B cell (primary cell): ENCODE measurements at regions not wholly inside any gene's neighbourhood (a gene's known extent, or its start where the extent isn't known, plus 50 kb on each side); places are given as distances from the start of the nearest gene placed in this dataset.

Experiments used
- ATAC-seq: fragments of 200-7000 bp; cut with Tn5 transposase; one replicate; pipeline ENCODE4 v1.10.0; 2021; ENCODE audit warnings: low read depth, mild to moderate bottlenecking, moderate number of reproducible peaks, moderate library complexity
- CTCF ChIA-PET: fragments of 350-600 bp; sonication (Branson Sonifier 250); formaldehyde crosslinking; loops from one replicate; lab custom pipeline; 2021; ENCODE audit warnings: antibody characterized with exemption, inconsistent platforms; lab: Charles Lee
- POLR2A ChIA-PET: fragments of 350-600 bp; sonication (Branson Sonifier 250); formaldehyde crosslinking; loops from one replicate; lab custom pipeline; 2021; ENCODE audit warnings: antibody characterized with exemption; lab: Charles Lee
- DNase-seq: peaks from one replicate; pipeline ENCODE4 v3.0.0; 2013
- H2AFZ ChIP-seq: 2 replicates; pipeline ENCODE4 v1.6.1; 2012; ENCODE audit warnings: mild to moderate bottlenecking, low read depth, low read length; ENCODE audit not compliant: insufficient read depth, poor library complexity, severe bottlenecking
- H3K27ac ChIP-seq, 2 donors: 1 replicate in 1 of 2; 2 replicates in 1 of 2; pipeline ENCODE4 v1.5.1; 2012 to 2013; ENCODE audit warnings: low read length in 2 of 2, mild to moderate bottlenecking in 2 of 2, moderate library complexity in 1 of 2
- H3K27me3 ChIP-seq, 4 experiments: fragments of 200-600 bp in 1 of 4; sonication (generic) in 1 of 4; replicated peaks in 1 of 4; 1 replicate in 2 of 4; 2 replicates in 2 of 4; pipeline versions ENCODE4 v1.6.1 to v1.7.0; 2013 to 2016; ENCODE audit warnings: low read length in 3 of 4, mild to moderate bottlenecking in 2 of 4, mixed read lengths in 1 of 4, moderate library complexity in 1 of 4; ENCODE audit not compliant: insufficient read depth in 4 of 4, control insufficient read depth in 3 of 4; ENCODE audit errors: control extremely low read depth in 1 of 4
- H3K36me3 ChIP-seq, 2 experiments: replicated peaks in 1 of 2; 1 replicate in 1 of 2; 2 replicates in 1 of 2; pipeline versions ENCODE4 v1.6.1 to v1.7.1; 2013; ENCODE audit warnings: low read length in 1 of 2; ENCODE audit not compliant: insufficient read depth in 2 of 2, control insufficient read depth in 1 of 2; ENCODE audit errors: control extremely low read depth in 1 of 2, extremely low read depth in 1 of 2
- H3K4me1 ChIP-seq, 2 donors: fragments of 200-600 bp in 1 of 2; sonication (generic) in 1 of 2; 1 replicate in 1 of 2; 2 replicates in 1 of 2; pipeline versions ENCODE4 v1.5.1 to v1.6.1; 2013 to 2017; ENCODE audit warnings: low read length in 2 of 2; ENCODE audit not compliant: control insufficient read depth in 2 of 2, insufficient read depth in 2 of 2
- H3K4me2 ChIP-seq: replicated peaks from 2 replicates; pipeline ENCODE3; 2012; ENCODE audit warnings: mild to moderate bottlenecking, low read depth, low read length; ENCODE audit not compliant: poor library complexity, severe bottlenecking
- H3K4me3 ChIP-seq, 5 experiments: fragments of 200-600 bp in 1 of 5; sonication (generic) in 1 of 5; 1 replicate in 3 of 5; 2 replicates in 2 of 5; pipeline versions ENCODE4 v1.5.1 to v1.7.0; 2011 to 2016; ENCODE audit warnings: low read length in 4 of 5, mild to moderate bottlenecking in 4 of 5, low read depth in 2 of 5, control low read depth in 1 of 5, moderate library complexity in 1 of 5; ENCODE audit not compliant: insufficient read depth in 1 of 5; ENCODE audit errors: control extremely low read depth in 1 of 5, extremely low read depth in 1 of 5
- H3K79me2 ChIP-seq: fragments of 200-600 bp; sonication (generic); one replicate; pipeline ENCODE4 v1.6.0; 2016; ENCODE audit warnings: low read length; ENCODE audit not compliant: control insufficient read depth, insufficient read depth
- H3K9ac ChIP-seq: fragments of 200-600 bp; sonication (generic); 2 replicates; pipeline ENCODE4 v1.6.1; 2017; ENCODE audit warnings: mild to moderate bottlenecking, low read length, moderate library complexity
- H3K9me3 ChIP-seq, 3 donors: one replicate each; pipeline versions ENCODE4 v1.6.1 to v1.7.1; 2013; ENCODE audit warnings: low read length in 2 of 3; ENCODE audit not compliant: control insufficient read depth in 2 of 3, insufficient read depth in 1 of 3; ENCODE audit errors: control extremely low read depth in 1 of 3
- H4K20me1 ChIP-seq: 2 replicates; pipeline ENCODE4 v1.6.0; 2012; ENCODE audit warnings: mild to moderate bottlenecking, low read length; ENCODE audit not compliant: insufficient read depth, control insufficient read depth, poor library complexity, severe bottlenecking
- H3K27ac Mint-ChIP-seq: one replicate; pipeline ENCODE4 v1.8.0; 2021; ENCODE audit warnings: mixed read lengths
- H3K27me3 Mint-ChIP-seq: one replicate; pipeline ENCODE4 v1.8.0; 2021; ENCODE audit warnings: mixed read lengths
- H3K4me1 Mint-ChIP-seq: one replicate; pipeline ENCODE4 v1.8.0; 2021; ENCODE audit warnings: mixed read lengths
- H3K4me3 Mint-ChIP-seq: one replicate; pipeline ENCODE4 v1.8.0; 2021; ENCODE audit warnings: mixed read lengths
- H3K9me3 Mint-ChIP-seq: one replicate; pipeline ENCODE4 v1.8.0; 2022; ENCODE audit warnings: mixed read lengths; ENCODE audit not compliant: insufficient read depth
- EZH2 ChIP-seq: IDR thresholded peaks from 2 replicates; pipeline ENCODE4 v1.6.1; 2012; ENCODE audit warnings: borderline replicate concordance, low read depth, mild to moderate bottlenecking, moderate library complexity, low read length; ENCODE audit not compliant: insufficient read depth, poor library complexity, severe bottlenecking
- WGBS: methylation state at CpG from one replicate; pipeline ENCODE4 v1.1.5; 2013; ENCODE audit warnings: missing lambda C conversion rate; ENCODE audit not compliant: insufficient coverage; 5-methylcytosine and 5-hydroxymethylcytosine counted together
- intact Hi-C: fragments of 100-400 bp; cut with micrococcal nuclease; formaldehyde crosslinking; loops from one replicate; pipeline ENCODE4 v1.10.0; 2022
- TF ChIP-seq, protein P1 (sequence below): fragments of 200-600 bp; IDR thresholded peaks from one replicate; pipeline ENCODE4 v1.8.0; 2022; ENCODE audit warnings: antibody characterized with exemption, mild to moderate bottlenecking

DNA sequence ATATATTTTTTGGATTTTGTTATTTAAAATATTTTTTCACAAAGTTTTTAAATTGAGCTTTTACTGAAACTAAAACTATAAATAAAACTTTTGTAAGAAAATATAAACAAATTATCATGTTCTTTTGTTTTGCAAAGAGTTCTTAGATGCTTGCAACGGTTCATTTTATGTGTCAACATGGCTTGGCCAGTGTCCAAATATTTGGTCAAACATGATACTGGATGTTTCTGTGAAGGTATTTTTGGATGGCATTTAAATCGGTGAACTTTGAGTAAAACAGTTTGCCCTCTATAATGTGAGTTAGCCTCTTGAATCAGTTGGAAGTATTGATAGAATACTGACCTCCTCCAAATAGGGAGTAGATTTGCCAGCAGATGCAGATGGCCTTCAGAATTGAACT is 612.6 kb upstream of the NECTIN3 start:
- intact Hi-C loops: no loop called here
- Histone ChIP-seq H3K27ac (no peak overlapping the region), H3K9ac (no peak overlapping the region), H3K4me1 (no peaks in the 10 kb centered on the region), H4K20me1 (no peaks in the 10 kb centered on the region), H3K4me3 (no peak overlapping the region), H3K4me2 (no peak overlapping the region), H3K36me3 (no peaks in the 10 kb centered on the region), H2AFZ (no peak overlapping the region), H3K9me3 (peaks cover 0 to 8% (median 0%) of the 10 kb centered on the region in 3 donors), H3K79me2 (no peaks in the 10 kb centered on the region), H3K27me3 (no peaks in the 10 kb centered on the region)
- Mint-ChIP-seq H3K27ac (no peak overlapping the region), H3K4me3 (no peak overlapping the region), H3K9me3 (no peaks in the 10 kb centered on the region), H3K4me1 (no peaks in the 10 kb centered on the region), H3K27me3 (no peaks in the 10 kb centered on the region)
- TF ChIP-seq, protein P1, sequence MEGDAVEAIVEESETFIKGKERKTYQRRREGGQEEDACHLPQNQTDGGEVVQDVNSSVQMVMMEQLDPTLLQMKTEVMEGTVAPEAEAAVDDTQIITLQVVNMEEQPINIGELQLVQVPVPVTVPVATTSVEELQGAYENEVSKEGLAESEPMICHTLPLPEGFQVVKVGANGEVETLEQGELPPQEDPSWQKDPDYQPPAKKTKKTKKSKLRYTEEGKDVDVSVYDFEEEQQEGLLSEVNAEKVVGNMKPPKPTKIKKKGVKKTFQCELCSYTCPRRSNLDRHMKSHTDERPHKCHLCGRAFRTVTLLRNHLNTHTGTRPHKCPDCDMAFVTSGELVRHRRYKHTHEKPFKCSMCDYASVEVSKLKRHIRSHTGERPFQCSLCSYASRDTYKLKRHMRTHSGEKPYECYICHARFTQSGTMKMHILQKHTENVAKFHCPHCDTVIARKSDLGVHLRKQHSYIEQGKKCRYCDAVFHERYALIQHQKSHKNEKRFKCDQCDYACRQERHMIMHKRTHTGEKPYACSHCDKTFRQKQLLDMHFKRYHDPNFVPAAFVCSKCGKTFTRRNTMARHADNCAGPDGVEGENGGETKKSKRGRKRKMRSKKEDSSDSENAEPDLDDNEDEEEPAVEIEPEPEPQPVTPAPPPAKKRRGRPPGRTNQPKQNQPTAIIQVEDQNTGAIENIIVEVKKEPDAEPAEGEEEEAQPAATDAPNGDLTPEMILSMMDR: no peak
- no peak for TF ChIP-seq EZH2
- WGBS: no CpG with 5 or more reads among the region's 2 CpGs
- no peak for DNase-seq
- no peak for ATAC-seq
- ChIA-PET POLR2A (no interaction called here), CTCF (no interaction called here)

DNA sequence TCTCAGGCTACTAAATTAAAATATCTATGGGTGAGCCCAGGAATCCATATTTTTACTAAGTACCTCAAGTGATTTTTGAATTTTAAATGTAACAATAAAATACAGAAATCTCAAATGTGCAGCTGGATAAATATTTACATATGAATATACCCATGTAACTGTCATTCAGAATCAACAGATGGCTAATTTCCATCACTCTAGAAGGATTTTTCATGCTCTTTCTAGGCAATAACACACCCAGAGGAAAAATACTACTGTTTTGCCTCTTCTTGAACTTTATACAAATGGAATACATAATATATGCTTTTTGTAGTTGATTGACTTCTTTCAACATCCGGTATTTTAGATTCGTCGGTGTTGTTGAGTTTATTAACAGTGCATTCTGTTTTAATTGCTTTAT is 601.3 kb upstream of the NECTIN3 start:
- no peaks in the 10 kb centered on the region for H3K36me3 ChIP-seq
- no peaks in the 10 kb centered on the region for H3K4me1 ChIP-seq
- H3K4me3 ChIP-seq: no peak overlapping the region
- H3K4me1 Mint-ChIP-seq: no peaks in the 10 kb centered on the region
- ChIA-PET CTCF (no interaction called here), POLR2A (no interaction called here)
- H3K9me3 ChIP-seq: no peaks in the 10 kb centered on the region
- H3K27me3 ChIP-seq: no peaks in the 10 kb centered on the region
- no peak overlapping the region for H2AFZ ChIP-seq
- no peaks in the 10 kb centered on the region for H3K9me3 Mint-ChIP-seq
- H3K4me3 Mint-ChIP-seq: no peak overlapping the region
- WGBS: no CpG with 5 or more reads among the region's 3 CpGs
- H4K20me1 ChIP-seq: no peaks in the 10 kb centered on the region
- H3K79me2 ChIP-seq: no peaks in the 10 kb centered on the region
- H3K27ac Mint-ChIP-seq: no peak overlapping the region
- no peaks in the 10 kb centered on the region for H3K27me3 Mint-ChIP-seq
- H3K9ac ChIP-seq: no peak overlapping the region
- no peak overlapping the region for H3K4me2 ChIP-seq
- DNase-seq: no peak
- no peak overlapping the region for H3K27ac ChIP-seq
- TF ChIP-seq, protein P1: no peak
- no peak for TF ChIP-seq EZH2
- ATAC-seq: no peak
- intact Hi-C loops: no loop called here
